ENCODE measurements at regions not wholly inside any gene's neighbourhood (a gene's known extent, or its start where the extent isn't known, plus 50 kb on each side); places are given as distances from the start of the nearest gene placed in this dataset.
"Not testable (repeated sequence)": the region's sequence is repeated elsewhere in the genome, so short reads cannot be mapped to it uniquely, and the experiment has no call there.

DNA sequence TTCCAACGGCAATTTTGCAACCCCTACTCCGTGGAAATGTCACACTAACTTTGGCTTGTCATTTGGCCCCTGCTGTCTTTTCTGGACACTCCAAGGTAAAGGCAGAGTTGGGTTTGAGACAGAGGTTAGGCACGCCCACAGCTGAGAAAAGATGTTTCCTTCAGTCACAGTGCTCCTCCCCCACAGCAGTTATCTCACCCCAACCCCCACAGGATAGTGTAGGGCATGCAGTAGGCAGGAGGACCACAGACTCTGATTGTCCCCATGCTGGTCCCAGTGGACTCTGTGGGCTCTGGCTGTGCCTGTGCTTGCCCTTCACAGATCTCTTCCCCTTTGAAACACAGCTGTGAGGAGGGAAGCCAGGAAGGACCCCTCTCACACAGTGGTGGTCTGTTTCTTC, 124.0 kb upstream of the CARMIL1 start:
- no peak for DNase-seq
- Histone ChIP-seq H3K27ac (ENCODE audit: low read length) (no peak overlapping the region), H3K4me3 (ENCODE audit: low read length) (no peak overlapping the region), H3K9me3 (ENCODE audit: control insufficient read depth, low read depth, low read length) (peaks cover 12% of the 10 kb centered on the region), H3K36me3 (ENCODE audit: control insufficient read depth, insufficient read depth, low read length) (no peaks in the 10 kb centered on the region), H3K27me3 (ENCODE audit: control insufficient read depth, insufficient read depth, low read length) (no peaks in the 10 kb centered on the region), H3K4me1 (ENCODE audit: control insufficient read depth, insufficient read depth, low read length) (peaks cover 4% of the 10 kb centered on the region)
- no CpG with 5 or more reads among the region's 3 CpGs for WGBS (ENCODE audit: insufficient coverage, low lambda C conversion rate)

- H3K36me3 ChIP-seq (ENCODE audit: control insufficient read depth, insufficient read depth, low read length) = no peaks in the 10 kb centered on the region
- DNase-seq = no peak
- no CpG with 5 or more reads among the region's 1 CpG for WGBS (ENCODE audit: insufficient coverage, low lambda C conversion rate)
- no peaks in the 10 kb centered on the region for H3K27me3 ChIP-seq (ENCODE audit: control insufficient read depth, insufficient read depth, low read length)
- no peak overlapping the region for H3K4me3 ChIP-seq (ENCODE audit: low read length)
- no peak overlapping the region for H3K27ac ChIP-seq (ENCODE audit: low read length)
- H3K4me1 ChIP-seq (ENCODE audit: control insufficient read depth, insufficient read depth, low read length) = peaks cover 4% of the 10 kb centered on the region
- peaks cover 12% of the 10 kb centered on the region for H3K9me3 ChIP-seq (ENCODE audit: control insufficient read depth, low read depth, low read length)
These were observed 123.1 kb upstream of the CARMIL1 start for GRCh38 chr6:25156123-25156522.

GRCh38 chr6:25157183-25157582, 122.0 kb upstream of the CARMIL1 start:
- Histone ChIP-seq H3K27me3 (ENCODE audit: control insufficient read depth, insufficient read depth, low read length) (no peaks in the 10 kb centered on the region), H3K9me3 (ENCODE audit: control insufficient read depth, low read depth, low read length) (peaks cover 12% of the 10 kb centered on the region), H3K4me3 (ENCODE audit: low read length) (no peak overlapping the region), H3K4me1 (ENCODE audit: control insufficient read depth, insufficient read depth, low read length) (peaks cover 4% of the 10 kb centered on the region), H3K36me3 (ENCODE audit: control insufficient read depth, insufficient read depth, low read length) (no peaks in the 10 kb centered on the region), H3K27ac (ENCODE audit: low read length) (no peak overlapping the region)
- WGBS (ENCODE audit: insufficient coverage, low lambda C conversion rate) = 94% methylated on average over 7 of the region's 7 CpGs
- DNase-seq = no peak

DNA sequence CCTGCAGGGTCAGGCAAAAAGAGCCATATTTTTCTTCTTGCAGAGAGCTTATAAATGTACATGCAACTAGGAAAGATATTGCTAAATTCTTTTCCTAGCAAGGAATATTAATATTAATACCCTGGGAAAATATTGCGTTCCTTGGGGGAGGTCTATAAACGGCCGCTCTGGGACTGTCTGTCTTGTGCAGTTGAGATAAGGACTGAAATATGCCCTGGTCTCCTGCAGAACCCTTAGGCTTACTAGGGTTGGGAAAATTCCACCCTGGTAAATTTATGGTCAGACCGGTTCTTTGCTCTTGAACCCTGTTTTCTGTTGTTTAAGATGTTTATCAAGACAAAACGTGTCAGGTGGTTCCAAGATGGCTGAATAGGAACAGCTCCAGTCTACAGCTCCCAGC, 121.3 kb upstream of the CARMIL1 start:
- WGBS (ENCODE audit: insufficient coverage, low lambda C conversion rate) = no CpG with 5 or more reads among the region's 5 CpGs

GRCh38 chr6:25160134-25160533, 119.0 kb upstream of the CARMIL1 start:
- DNase-seq; H3K27ac ChIP-seq (ENCODE audit: low read length); H3K4me3 ChIP-seq (ENCODE audit: low read length); H3K4me1 ChIP-seq (ENCODE audit: control insufficient read depth, insufficient read depth, low read length); H3K27me3 ChIP-seq (ENCODE audit: control insufficient read depth, insufficient read depth, low read length); H3K36me3 ChIP-seq (ENCODE audit: control insufficient read depth, insufficient read depth, low read length): not testable (repeated sequence)
- H3K9me3 ChIP-seq (ENCODE audit: control insufficient read depth, low read depth, low read length) = peaks cover 14% of the 10 kb centered on the region

More for the DNA sequence above, 121.3 kb upstream of the CARMIL1 start:
- Histone ChIP-seq H3K36me3 (ENCODE audit: control insufficient read depth, insufficient read depth, low read length) (no peaks in the 10 kb centered on the region), H3K4me1 (ENCODE audit: control insufficient read depth, insufficient read depth, low read length) (peaks cover 4% of the 10 kb centered on the region), H3K27ac (ENCODE audit: low read length) (no peak overlapping the region), H3K27me3 (ENCODE audit: control insufficient read depth, insufficient read depth, low read length) (no peaks in the 10 kb centered on the region), H3K4me3 (ENCODE audit: low read length) (no peak overlapping the region), H3K9me3 (ENCODE audit: control insufficient read depth, low read depth, low read length) (peaks cover 12% of the 10 kb centered on the region)
- no peak for DNase-seq

DNA sequence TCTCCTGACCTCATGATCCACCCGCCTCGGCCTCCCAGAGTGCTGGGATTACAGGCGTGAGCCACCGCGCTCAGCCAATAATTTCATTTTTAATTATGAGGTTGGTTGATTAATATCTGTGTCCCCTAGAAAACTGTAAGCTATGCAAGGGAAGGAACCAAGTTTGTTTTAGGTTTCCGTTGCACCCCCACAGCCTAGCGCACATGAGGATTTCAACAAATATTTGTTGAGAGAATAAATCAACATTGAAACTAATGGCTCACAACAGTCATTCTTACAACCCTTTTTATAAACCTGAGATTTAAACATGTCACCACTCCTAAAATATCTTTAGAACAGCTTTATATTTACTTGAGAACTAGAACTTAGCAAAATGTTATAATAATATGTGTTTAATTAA, 114.0 kb upstream of the CARMIL1 start:
- H3K27ac ChIP-seq (ENCODE audit: low read length) = no peak overlapping the region

GRCh38 chr6:25165800-25166199, 113.4 kb upstream of the CARMIL1 start:
- no peak for DNase-seq
- no CpG with 5 or more reads among the region's 1 CpG for WGBS (ENCODE audit: insufficient coverage, low lambda C conversion rate)
- no peaks in the 10 kb centered on the region for H3K36me3 ChIP-seq (ENCODE audit: control insufficient read depth, insufficient read depth, low read length)
- H3K4me1 ChIP-seq (ENCODE audit: control insufficient read depth, insufficient read depth, low read length) = no peaks in the 10 kb centered on the region
- H3K27me3 ChIP-seq (ENCODE audit: control insufficient read depth, insufficient read depth, low read length) = no peaks in the 10 kb centered on the region
- H3K9me3 ChIP-seq (ENCODE audit: control insufficient read depth, low read depth, low read length) = peaks cover 6% of the 10 kb centered on the region
- no peak overlapping the region for H3K27ac ChIP-seq (ENCODE audit: low read length)
- H3K4me3 ChIP-seq (ENCODE audit: low read length) = no peak overlapping the region

More for the DNA sequence above, 114.0 kb upstream of the CARMIL1 start:
- no CpG with 5 or more reads among the region's 7 CpGs for WGBS (ENCODE audit: insufficient coverage, low lambda C conversion rate)
- no peaks in the 10 kb centered on the region for H3K27me3 ChIP-seq (ENCODE audit: control insufficient read depth, insufficient read depth, low read length)
- H3K4me3 ChIP-seq (ENCODE audit: low read length) = no peak overlapping the region
- H3K4me1 ChIP-seq (ENCODE audit: control insufficient read depth, insufficient read depth, low read length) = no peaks in the 10 kb centered on the region
- H3K36me3 ChIP-seq (ENCODE audit: control insufficient read depth, insufficient read depth, low read length) = no peaks in the 10 kb centered on the region
- H3K9me3 ChIP-seq (ENCODE audit: control insufficient read depth, low read depth, low read length) = peaks cover 6% of the 10 kb centered on the region
- DNase-seq = no peak

- WGBS (ENCODE audit: insufficient coverage, low lambda C conversion rate) = 80% methylated on average over 1 of the region's 6 CpGs
- H3K36me3 ChIP-seq (ENCODE audit: control insufficient read depth, insufficient read depth, low read length) = no peaks in the 10 kb centered on the region
- no peaks in the 10 kb centered on the region for H3K27me3 ChIP-seq (ENCODE audit: control insufficient read depth, insufficient read depth, low read length)
- no peak overlapping the region for H3K27ac ChIP-seq (ENCODE audit: low read length)
- H3K4me1 ChIP-seq (ENCODE audit: control insufficient read depth, insufficient read depth, low read length) = no peaks in the 10 kb centered on the region
- DNase-seq = no peak
- peaks cover 6% of the 10 kb centered on the region for H3K9me3 ChIP-seq (ENCODE audit: control insufficient read depth, low read depth, low read length)
- H3K4me3 ChIP-seq (ENCODE audit: low read length) = no peak overlapping the region
These were observed 112.0 kb upstream of the CARMIL1 start for GRCh38 chr6:25166955-25167748.

- Histone ChIP-seq H3K9me3 (ENCODE audit: control insufficient read depth, low read depth, low read length) (peaks cover 6% of the 10 kb centered on the region), H3K36me3 (ENCODE audit: control insufficient read depth, insufficient read depth, low read length) (no peaks in the 10 kb centered on the region), H3K4me1 (ENCODE audit: control insufficient read depth, insufficient read depth, low read length) (no peaks in the 10 kb centered on the region), H3K27ac (ENCODE audit: low read length) (no peak overlapping the region), H3K27me3 (ENCODE audit: control insufficient read depth, insufficient read depth, low read length) (no peaks in the 10 kb centered on the region), H3K4me3 (ENCODE audit: low read length) (no peak overlapping the region)
- no peak for DNase-seq
- no CpG with 5 or more reads among the region's 1 CpG for WGBS (ENCODE audit: insufficient coverage, low lambda C conversion rate)
These were observed 111.2 kb upstream of the CARMIL1 start for GRCh38 chr6:25167961-25168360.

- peaks cover 6% of the 10 kb centered on the region for H3K9me3 ChIP-seq (ENCODE audit: control insufficient read depth, low read depth, low read length)
- H3K27me3 ChIP-seq (ENCODE audit: control insufficient read depth, insufficient read depth, low read length) = no peaks in the 10 kb centered on the region
- H3K36me3 ChIP-seq (ENCODE audit: control insufficient read depth, insufficient read depth, low read length) = no peaks in the 10 kb centered on the region
- WGBS (ENCODE audit: insufficient coverage, low lambda C conversion rate) = 100% methylated on average over 2 of the region's 3 CpGs
- H3K27ac ChIP-seq (ENCODE audit: low read length) = no peak overlapping the region
- DNase-seq = no peak
- no peak overlapping the region for H3K4me3 ChIP-seq (ENCODE audit: low read length)
- H3K4me1 ChIP-seq (ENCODE audit: control insufficient read depth, insufficient read depth, low read length) = peaks cover 6% of the 10 kb centered on the region
These were observed 110.5 kb upstream of the CARMIL1 start for GRCh38 chr6:25168637-25169036.

GRCh38 chr6:25169553-25169952, 109.6 kb upstream of the CARMIL1 start:
- Histone ChIP-seq H3K27me3 (ENCODE audit: control insufficient read depth, insufficient read depth, low read length) (no peaks in the 10 kb centered on the region), H3K27ac (ENCODE audit: low read length) (no peak overlapping the region), H3K4me3 (ENCODE audit: low read length) (no peak overlapping the region), H3K9me3 (ENCODE audit: control insufficient read depth, low read depth, low read length) (peaks cover 6% of the 10 kb centered on the region), H3K4me1 (ENCODE audit: control insufficient read depth, insufficient read depth, low read length) (peaks cover 14% of the 10 kb centered on the region), H3K36me3 (ENCODE audit: control insufficient read depth, insufficient read depth, low read length) (no peaks in the 10 kb centered on the region)
- DNase-seq = no peak

All from large intestine (tissue), 3 donors.